A673 (cell line): ENCODE measurements at regions not wholly inside any gene's neighbourhood (a gene's known extent, or its start where the extent isn't known, plus 50 kb on each side); places are given as distances from the start of the nearest gene placed in this dataset.

Source experiments
- CTCF ChIP-seq: fragments of 300-800, 200-600 bp; sonication (generic); conservative IDR thresholded peaks from 2 replicates; pipeline ENCODE4 v1.5.1; 2017; ENCODE audit warnings: low read depth, mild to moderate bottlenecking, antibody characterized with exemption, low read length, moderate library complexity, mixed read lengths
- EZH2 ChIP-seq: fragments of 200-600 bp; sonication (generic); IDR thresholded peaks from 2 replicates; pipeline ENCODE4 v1.6.1; 2017; ENCODE audit warnings: borderline replicate concordance, low read depth, mild to moderate bottlenecking, mixed read lengths, antibody characterized with exemption, low read length; ENCODE audit not compliant: poor library complexity, severe bottlenecking

DNA sequence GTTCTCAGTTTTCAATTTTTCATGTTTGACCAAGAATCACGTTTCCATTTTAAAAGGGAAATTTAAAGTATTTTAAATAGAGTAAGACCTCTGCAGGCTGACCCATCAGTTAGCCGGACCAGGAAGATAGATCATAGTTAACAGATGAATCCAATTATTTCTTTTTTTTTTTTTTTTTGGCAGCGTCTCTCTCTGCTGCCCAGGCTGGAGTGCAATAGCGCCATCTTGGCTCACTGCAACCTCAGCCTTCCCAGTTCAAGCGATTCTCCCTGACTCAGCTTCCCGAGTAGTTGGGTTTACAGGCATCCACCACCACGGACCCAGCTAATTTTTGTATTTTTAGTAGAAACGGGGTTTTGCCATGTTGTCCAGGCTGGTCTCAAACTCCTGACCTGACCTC lies 256.7 kb upstream of the CNR1 start:
- peak; percentile 38; the same call in 1 of the 2 replicates for TF ChIP-seq CTCF
- TF ChIP-seq EZH2: no peak
